ENCODE measurements at regions not wholly inside any gene's neighbourhood (a gene's known extent, or its start where the extent isn't known, plus 50 kb on each side); places are given as distances from the start of the nearest gene placed in this dataset.

- DNase-seq (ENCODE audit: low spot score) (no peak), FAIRE-seq (no peak)
Measured at GRCh38 chr5:133696782-133697507, 84.6 kb upstream of the FSTL4 start.

GRCh38 chr5:133696006-133696584, 83.8 kb upstream of the FSTL4 start:
- DNase-seq (ENCODE audit: low spot score) (no peak), FAIRE-seq (no peak)

GRCh38 chr5:133694181-133694831, 82.0 kb upstream of the FSTL4 start:
- FAIRE-seq (no peak), DNase-seq (ENCODE audit: low spot score) (no peak)

GRCh38 chr5:133691448-133691847, 79.1 kb upstream of the FSTL4 start:
- DNase-seq (ENCODE audit: low spot score) (no peak), FAIRE-seq (no peak)

- no peak for DNase-seq (ENCODE audit: low spot score)
- no peak for FAIRE-seq
Measured at GRCh38 chr5:133690746-133691145, 78.4 kb upstream of the FSTL4 start.

GRCh38 chr5:133688391-133688790, 76.0 kb upstream of the FSTL4 start:
- FAIRE-seq (no peak), DNase-seq (ENCODE audit: low spot score) (peak; percentile 25)

- DNase-seq (ENCODE audit: low spot score): no peak
- FAIRE-seq: no peak
Measured at GRCh38 chr5:133687212-133688061, 75.1 kb upstream of the FSTL4 start.

DNA sequence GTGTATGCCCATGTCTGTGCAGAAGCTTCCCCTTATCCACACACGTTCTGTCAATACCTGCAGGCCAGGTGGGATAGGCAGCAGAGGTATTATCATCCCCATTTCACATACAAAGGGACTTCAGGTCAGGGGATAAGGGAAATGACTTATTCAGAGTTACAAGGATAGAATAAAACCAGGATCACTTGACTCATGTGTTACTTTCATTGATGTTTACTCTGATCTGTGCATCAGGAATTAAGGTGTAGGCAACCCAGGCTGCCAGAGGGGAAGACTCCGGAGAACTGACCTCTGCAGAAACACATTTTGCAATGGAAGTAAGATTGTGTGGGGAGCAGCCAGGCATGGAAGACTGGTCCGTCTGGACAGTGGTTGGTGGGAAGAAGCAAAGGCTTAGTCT, 74.2 kb upstream of the FSTL4 start:
- FAIRE-seq: no peak
- no peak for DNase-seq (ENCODE audit: low spot score)

- DNase-seq (ENCODE audit: low spot score) (no peak), FAIRE-seq (no peak)
Measured at GRCh38 chr5:133685402-133686018, 73.2 kb upstream of the FSTL4 start.

- FAIRE-seq: peak; percentile 67
Measured at GRCh38 chr5:133683646-133684596, 71.6 kb upstream of the FSTL4 start.

GRCh38 chr5:133682451-133682850, 70.1 kb upstream of the FSTL4 start:
- FAIRE-seq: no peak
- DNase-seq (ENCODE audit: low spot score): no peak

More at GRCh38 chr5:133683646-133684596, 71.6 kb upstream of the FSTL4 start:
- no peak for DNase-seq (ENCODE audit: low spot score)

DNA sequence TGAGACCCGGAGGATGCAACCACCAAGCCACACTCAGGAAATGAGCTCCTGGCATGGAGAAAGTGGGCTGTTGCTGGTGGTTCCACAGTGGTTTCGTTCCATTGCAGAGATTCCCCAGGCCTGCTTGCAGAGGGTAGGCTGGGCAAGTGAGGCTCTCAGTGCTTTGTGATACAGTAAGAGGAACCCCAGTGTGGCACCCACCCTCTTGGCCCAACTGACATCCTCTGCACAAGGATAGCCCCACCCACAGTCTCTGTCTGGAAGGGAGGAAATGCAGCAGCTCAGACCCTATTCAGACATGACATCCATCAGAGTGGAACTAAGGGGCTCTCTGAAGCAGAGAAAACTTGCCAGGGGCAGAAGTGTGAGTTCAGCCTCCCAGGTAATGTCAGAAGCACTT, 69.6 kb upstream of the FSTL4 start:
- no peak for FAIRE-seq

GRCh38 chr5:133680830-133681565, 68.7 kb upstream of the FSTL4 start:
- no peak for DNase-seq (ENCODE audit: low spot score)
- no peak for FAIRE-seq

More for the DNA sequence above, 69.6 kb upstream of the FSTL4 start:
- DNase-seq (ENCODE audit: low spot score): no peak

DNA sequence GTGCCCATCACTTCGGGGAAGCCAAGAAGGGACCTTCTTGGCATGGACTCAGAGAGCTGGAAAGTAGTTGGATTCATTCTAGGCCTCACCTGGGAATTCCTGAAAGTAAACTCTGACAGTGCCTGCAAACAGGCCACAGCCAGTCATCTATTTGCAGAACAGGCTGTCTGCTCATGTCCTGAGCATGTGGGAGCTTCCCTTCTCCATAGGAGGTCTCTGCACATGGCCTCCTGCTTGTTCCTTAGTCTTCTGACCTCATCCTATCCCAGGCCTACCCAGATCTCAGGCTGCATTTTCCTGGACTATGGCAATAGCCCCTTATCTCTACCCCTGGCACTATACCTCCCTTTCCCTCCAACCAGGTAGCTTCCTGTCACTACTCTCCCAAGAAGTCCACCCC, 67.2 kb upstream of the FSTL4 start:
- DNase-seq (ENCODE audit: low spot score) (no peak), FAIRE-seq (no peak)

DNA sequence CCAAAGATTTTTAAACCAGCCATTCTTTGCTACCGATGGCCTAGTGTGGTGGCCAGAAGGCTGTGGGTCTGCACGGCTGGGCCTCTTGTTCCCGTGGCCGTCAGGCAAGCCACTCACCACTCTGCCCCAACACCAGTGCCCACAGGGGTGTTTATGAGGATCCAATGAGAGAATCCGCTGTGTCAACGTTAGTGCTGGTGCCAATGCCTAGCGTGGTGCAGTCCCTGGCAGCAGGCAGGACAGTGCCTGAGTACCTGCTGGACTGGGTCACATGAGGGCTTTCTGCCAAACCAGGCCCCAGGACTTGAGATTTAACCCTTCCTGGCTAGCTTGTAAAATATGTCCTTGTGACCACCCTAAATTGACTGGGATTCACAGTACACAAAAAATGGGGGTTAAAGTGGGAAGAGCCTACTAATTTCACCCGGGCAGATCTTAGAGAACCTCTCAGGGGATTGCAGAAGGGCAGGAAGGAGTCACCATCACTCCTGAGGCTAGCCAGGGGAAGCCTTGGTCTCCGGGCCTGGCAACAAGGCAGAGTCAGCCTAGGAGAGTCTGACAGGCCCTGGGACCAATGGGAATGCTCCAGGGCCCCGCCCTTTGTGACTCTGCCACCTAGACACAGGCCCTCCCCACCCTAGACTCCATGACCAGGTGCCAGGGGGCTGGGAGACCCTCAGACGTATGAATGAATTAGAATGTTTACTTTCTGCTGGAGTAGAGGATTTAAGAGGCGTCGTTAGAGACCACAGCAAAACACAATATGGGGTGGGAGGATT, 63.2 kb upstream of the FSTL4 start:
- FAIRE-seq: no peak

DNA sequence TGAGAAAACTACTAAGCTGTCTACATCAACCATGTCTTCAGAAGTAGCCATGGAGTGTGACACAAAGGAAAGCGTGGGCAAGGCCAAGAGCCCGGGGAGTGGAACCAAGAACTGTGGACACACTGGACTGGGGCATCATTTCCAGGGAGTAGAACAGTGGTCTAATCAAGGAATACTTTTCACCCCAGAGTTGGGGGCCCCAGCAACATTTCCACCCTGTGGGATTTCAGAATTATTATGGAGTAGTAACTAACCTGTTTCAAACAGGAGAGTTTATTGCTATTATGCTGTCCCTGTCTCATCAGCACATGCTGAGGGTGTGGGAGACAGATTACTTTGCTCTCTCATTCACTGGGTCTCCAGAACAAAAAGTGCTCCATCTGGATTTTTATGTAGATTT, 58.0 kb upstream of the FSTL4 start:
- FAIRE-seq (no peak), DNase-seq (ENCODE audit: low spot score) (no peak)

More for the DNA sequence above, 63.2 kb upstream of the FSTL4 start:
- no peak for DNase-seq (ENCODE audit: low spot score)

DNA sequence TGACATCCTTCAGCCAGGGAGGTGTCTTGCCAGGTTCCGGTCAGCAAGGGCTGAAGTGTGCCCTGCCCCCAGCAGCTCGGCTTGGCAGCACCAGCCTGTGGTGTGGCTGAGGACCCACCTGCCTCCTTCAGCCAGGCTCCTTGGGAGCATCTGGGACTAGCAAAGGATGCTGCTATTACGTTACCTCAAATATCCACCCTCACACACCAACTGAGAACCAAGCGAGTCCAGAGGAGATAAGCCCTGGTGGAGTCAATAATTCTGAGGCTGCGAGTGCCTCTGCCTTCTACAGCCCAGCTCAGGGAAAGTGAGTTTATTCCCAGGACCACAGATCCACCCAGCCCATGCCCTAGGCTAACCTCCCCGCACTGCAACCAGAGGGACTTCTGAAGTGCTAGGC, 57.1 kb upstream of the FSTL4 start:
- DNase-seq (ENCODE audit: low spot score): no peak
- no peak for FAIRE-seq

DNA sequence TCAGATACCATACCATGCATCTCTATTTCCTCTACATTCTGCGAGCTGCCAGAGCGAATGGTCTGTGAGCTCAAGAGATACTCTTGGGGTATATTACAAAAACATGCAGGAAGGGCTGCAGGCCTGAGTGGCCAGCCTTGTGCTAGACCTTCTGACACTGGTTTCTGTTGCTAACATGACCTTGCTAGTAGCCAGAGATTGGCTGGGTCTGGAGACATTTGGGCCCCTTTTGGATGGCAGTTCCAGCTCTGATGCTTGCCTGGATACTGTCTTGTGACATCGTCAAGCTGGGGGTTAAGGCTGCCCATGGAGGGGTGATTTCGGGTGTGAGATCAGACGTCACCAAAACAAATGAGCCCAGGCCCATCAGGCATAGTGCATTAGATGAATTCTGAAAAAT, 56.1 kb upstream of the FSTL4 start:
- FAIRE-seq (no peak), DNase-seq (ENCODE audit: low spot score) (no peak)

GRCh38 chr5:133667217-133667616, 54.9 kb upstream of the FSTL4 start:
- FAIRE-seq (no peak), DNase-seq (ENCODE audit: low spot score) (no peak)

Measured in urothelium cell line (cell line).